C4-2B (cell line): ENCODE measurements at regions not wholly inside any gene's neighbourhood (a gene's known extent, or its start where the extent isn't known, plus 50 kb on each side); places are given as distances from the start of the nearest gene placed in this dataset.

Source experiments
- ZFX ChIP-seq: fragments of 450-650 bp; IDR thresholded peaks from 2 replicates; pipeline ENCODE4 v1.6.1; 2017
- TF ChIP-seq, protein P1 (sequence below): fragments of 450-650 bp; conservative IDR thresholded peaks from 2 replicates; pipeline ENCODE4 v1.5.1; 2017; ENCODE audit warnings: mild to moderate bottlenecking

- TF ChIP-seq, protein P1, sequence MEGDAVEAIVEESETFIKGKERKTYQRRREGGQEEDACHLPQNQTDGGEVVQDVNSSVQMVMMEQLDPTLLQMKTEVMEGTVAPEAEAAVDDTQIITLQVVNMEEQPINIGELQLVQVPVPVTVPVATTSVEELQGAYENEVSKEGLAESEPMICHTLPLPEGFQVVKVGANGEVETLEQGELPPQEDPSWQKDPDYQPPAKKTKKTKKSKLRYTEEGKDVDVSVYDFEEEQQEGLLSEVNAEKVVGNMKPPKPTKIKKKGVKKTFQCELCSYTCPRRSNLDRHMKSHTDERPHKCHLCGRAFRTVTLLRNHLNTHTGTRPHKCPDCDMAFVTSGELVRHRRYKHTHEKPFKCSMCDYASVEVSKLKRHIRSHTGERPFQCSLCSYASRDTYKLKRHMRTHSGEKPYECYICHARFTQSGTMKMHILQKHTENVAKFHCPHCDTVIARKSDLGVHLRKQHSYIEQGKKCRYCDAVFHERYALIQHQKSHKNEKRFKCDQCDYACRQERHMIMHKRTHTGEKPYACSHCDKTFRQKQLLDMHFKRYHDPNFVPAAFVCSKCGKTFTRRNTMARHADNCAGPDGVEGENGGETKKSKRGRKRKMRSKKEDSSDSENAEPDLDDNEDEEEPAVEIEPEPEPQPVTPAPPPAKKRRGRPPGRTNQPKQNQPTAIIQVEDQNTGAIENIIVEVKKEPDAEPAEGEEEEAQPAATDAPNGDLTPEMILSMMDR, result no peak
- no peak for TF ChIP-seq ZFX
These were observed 139.1 kb upstream of the FHL2 start for GRCh38 chr2:105537920-105538319.
